K562 (cell line): ENCODE measurements at regions not wholly inside any gene's neighbourhood (a gene's known extent, or its start where the extent isn't known, plus 50 kb on each side); places are given as distances from the start of the nearest gene placed in this dataset.

Experiments
- ATAC-seq: fragments of 200-7000 bp; cut with Tn5 transposase; 3 replicates; pipeline ENCODE4 v1.9.1; 2020; ENCODE audit warnings: moderate library complexity
- BruUV-seq: library from RNA; stranded (reverse); fragments of 400-500 nt; replicated peaks from 2 replicates; lab custom pipeline; 2021; lab: Mats Ljungman, UMichigan
- CTCF ChIA-PET: fragments of 300-600 bp; formaldehyde crosslinking; extraction: SDS; loops from one replicate; lab custom pipeline; 2021; ENCODE audit warnings: low intra/inter-chr PET ratio; lab: Yijun Ruan, JAX
- POLR2A ChIA-PET: fragments of 300-600, 350-650 bp; sonication (Branson Sonifier 250); formaldehyde crosslinking; extraction: SDS; loops from one replicate; lab custom pipeline; 2021; ENCODE audit warnings: antibody characterized with exemption, inconsistent platforms; lab: Yijun Ruan, JAX
- DNase-seq, 4 experiments: peaks; one replicate each; pipeline versions ENCODE4 v3.0.0 to v3.0.0-alpha.2; 2011 to 2018; ENCODE audit warnings: low spot score in 3 of 4, mixed read lengths in 3 of 4; ENCODE audit errors: extremely low read depth in 1 of 4
- FAIRE-seq: peaks from 2 replicates; lab custom pipeline; 2011; peaks lifted over from hg19 to GRCh38; lab: Jason Lieb, UNC
- H2AFZ ChIP-seq: 2 replicates; pipeline ENCODE4 v1.6.0; 2011; ENCODE audit warnings: low read depth, low read length, control low read depth, inconsistent platforms
- H3K27ac ChIP-seq: fragments of 200-600 bp; 3 replicates; pipeline ENCODE4 v1.8.0; 2011; ENCODE audit warnings: low read depth, mild to moderate bottlenecking, control low read depth, inconsistent platforms, low read length, moderate library complexity, mixed read lengths; ENCODE audit errors: extremely low read depth
- H3K27me3 ChIP-seq, 2 experiments: fragments of 300-600 bp in 1 of 2; 2 replicates in 1 of 2; 3 replicates in 1 of 2; pipeline versions ENCODE4 v1.6.0 to v1.8.0; 2011; ENCODE audit warnings: inconsistent platforms in 2 of 2, low read length in 2 of 2, mild to moderate bottlenecking in 1 of 2, mixed read lengths in 1 of 2, moderate library complexity in 1 of 2; ENCODE audit not compliant: control insufficient read depth in 2 of 2, insufficient read depth in 2 of 2
- H3K36me3 ChIP-seq: fragments of 300-600 bp; 3 replicates; pipeline ENCODE4 v1.8.0; 2011; ENCODE audit warnings: mild to moderate bottlenecking, low read length, inconsistent platforms; ENCODE audit not compliant: control insufficient read depth, insufficient read depth
- H3K4me1 ChIP-seq, 2 experiments: fragments of 200-600 bp in 1 of 2; replicated peaks in 1 of 2; 2 replicates in 1 of 2; 3 replicates in 1 of 2; pipeline versions ENCODE4 v1.5.1 to v1.8.0; 2011; ENCODE audit warnings: inconsistent platforms in 2 of 2, low read length in 2 of 2, mild to moderate bottlenecking in 1 of 2, mixed read lengths in 1 of 2, moderate library complexity in 1 of 2; ENCODE audit not compliant: control insufficient read depth in 2 of 2, insufficient read depth in 2 of 2
- H3K4me2 ChIP-seq: 2 replicates; pipeline ENCODE4 v1.6.1; 2011; ENCODE audit warnings: low read length, control low read depth, inconsistent platforms, mixed read lengths; ENCODE audit not compliant: insufficient read depth
- H3K4me3 ChIP-seq: fragments of 200-600 bp; sonication (generic), shearing (Covaris generic); 2 replicates; pipeline ENCODE4 v1.5.1; 2016; ENCODE audit warnings: control low read depth, inconsistent platforms
- H3K79me2 ChIP-seq: fragments of 200-600 bp; 3 replicates; pipeline ENCODE4 v1.8.0; 2011; ENCODE audit warnings: low read length, inconsistent platforms; ENCODE audit not compliant: control insufficient read depth, insufficient read depth
- H3K9ac ChIP-seq, 2 experiments: 2 replicates each; pipeline versions ENCODE4 v1.6.0 to v1.6.1; 2011; ENCODE audit warnings: low read depth in 2 of 2, low read length in 2 of 2, control low read depth in 1 of 2, inconsistent platforms in 1 of 2, mild to moderate bottlenecking in 1 of 2, mixed read lengths in 1 of 2; ENCODE audit not compliant: insufficient read depth in 1 of 2
- H3K9me1 ChIP-seq: one replicate; pipeline ENCODE4 v1.6.0; 2011; ENCODE audit warnings: inconsistent platforms, mild to moderate bottlenecking, low read length, moderate library complexity; ENCODE audit not compliant: control insufficient read depth, insufficient read depth
- H3K9me3 ChIP-seq: replicated peaks from 2 replicates; pipeline ENCODE4 v1.5.1; 2011; ENCODE audit warnings: low read depth, low read length, inconsistent platforms; ENCODE audit not compliant: control insufficient read depth, insufficient read depth
- H4K20me1 ChIP-seq: replicated peaks from 2 replicates; pipeline ENCODE4 v1.6.1; 2011; ENCODE audit warnings: low read length, inconsistent platforms, mixed read lengths; ENCODE audit not compliant: control insufficient read depth, insufficient read depth
- CBX5 ChIP-seq: IDR thresholded peaks from 2 replicates; pipeline ENCODE4 v1.6.1; 2014; ENCODE audit warnings: low read depth, borderline replicate concordance
- CHD1 ChIP-seq: fragments of 200-600 bp; sonication (generic); IDR thresholded peaks from one replicate; pipeline ENCODE4 v1.6.1; 2012; ENCODE audit warnings: mild to moderate bottlenecking, moderate library complexity, low read length, inconsistent platforms
- FOXM1 ChIP-seq, 2 experiments: fragments of 450-650 bp in 1 of 2; sonication (generic) in 1 of 2; formaldehyde crosslinking in 1 of 2; IDR thresholded peaks; 2 replicates each; pipeline versions ENCODE4 v1.6.1 to v1.9.0; 2017 to 2022; ENCODE audit warnings: low read depth in 2 of 2, mild to moderate bottlenecking in 2 of 2, missing genetic modification reagents in 1 of 2, moderate library complexity in 1 of 2
- IRF2 ChIP-seq: sonication (generic); formaldehyde crosslinking; IDR thresholded peaks from 2 replicates; pipeline ENCODE4 v1.8.1; 2022; ENCODE audit warnings: mild to moderate bottlenecking, missing genetic modification reagents
- LCOR ChIP-seq: sonication (generic); formaldehyde crosslinking; IDR thresholded peaks from 2 replicates; pipeline ENCODE4 v1.8.0; 2022; ENCODE audit warnings: mild to moderate bottlenecking, missing genetic modification reagents
- PURB ChIP-seq: sonication (generic); formaldehyde crosslinking; IDR thresholded peaks from 2 replicates; pipeline ENCODE4 v1.9.0; 2021; ENCODE audit warnings: low read depth, mild to moderate bottlenecking, missing genetic modification reagents
- STAT5B ChIP-seq: fragments of 250-450 bp; sonication (Bioruptor Pico); IDR thresholded peaks from 2 replicates; pipeline ENCODE4 v1.8.0; 2021; ENCODE audit warnings: mild to moderate bottlenecking, inconsistent platforms
- THRAP3 ChIP-seq: fragments of 450-650 bp; IDR thresholded peaks from 2 replicates; pipeline ENCODE4 v1.6.1; 2016; ENCODE audit warnings: mild to moderate bottlenecking, inconsistent platforms, borderline replicate concordance
- YBX1 ChIP-seq: fragments of 450-650 bp; IDR thresholded peaks from 2 replicates; pipeline ENCODE4 v1.7.1; 2016; ENCODE audit warnings: mild to moderate bottlenecking
- ZBTB17 ChIP-seq: fragments of 450-650 bp; formaldehyde crosslinking; IDR thresholded peaks from 2 replicates; pipeline ENCODE4 v1.4.0; 2020; ENCODE audit warnings: mild to moderate bottlenecking
- ZNF140 ChIP-seq: fragments of 250-450 bp; sonication (Bioruptor Pico); IDR thresholded peaks from 2 replicates; pipeline ENCODE4 v1.8.0; 2021; ENCODE audit warnings: moderate library complexity, mild to moderate bottlenecking, inconsistent platforms
- ZNF347 ChIP-seq: fragments of 450-650 bp; formaldehyde crosslinking; IDR thresholded peaks from 2 replicates; pipeline ENCODE4 v1.4.0; 2020; ENCODE audit warnings: low read depth, mild to moderate bottlenecking, moderate library complexity
- ZNF717 ChIP-seq: fragments of 250-450 bp; sonication (Bioruptor Pico); IDR thresholded peaks from 2 replicates; pipeline ENCODE4 v1.5.0; 2021
- WGBS: fragments of 100-300 bp; shearing (Covaris generic); methylation state at CpG from one replicate; pipeline ENCODE4 v1.1.6; 2016; ENCODE audit warnings: low coverage, mixed read lengths; ENCODE audit not compliant: insufficient coverage; ENCODE audit errors: missing lambda C conversion rate; 5-methylcytosine and 5-hydroxymethylcytosine counted together
- in situ Hi-C: fragments of 300-500 bp; cut with MboI; formaldehyde crosslinking; loops from 4 replicates; pipeline ENCODE4 v1.15.0; 2018; ENCODE audit warnings: inconsistent platforms, mixed read lengths
- intact Hi-C: fragments of 100-400 bp; cut with micrococcal nuclease; formaldehyde crosslinking; loops from 2 replicates; pipeline ENCODE4 v1.14.2; 2022
- TF ChIP-seq, protein P1 (sequence below): IDR thresholded peaks from 3 replicates; pipeline ENCODE4 v1.6.1; 2011; ENCODE audit warnings: borderline replicate concordance, mild to moderate bottlenecking, moderate library complexity; ENCODE audit not compliant: insufficient read length; ENCODE audit errors: extremely low read depth

DNA sequence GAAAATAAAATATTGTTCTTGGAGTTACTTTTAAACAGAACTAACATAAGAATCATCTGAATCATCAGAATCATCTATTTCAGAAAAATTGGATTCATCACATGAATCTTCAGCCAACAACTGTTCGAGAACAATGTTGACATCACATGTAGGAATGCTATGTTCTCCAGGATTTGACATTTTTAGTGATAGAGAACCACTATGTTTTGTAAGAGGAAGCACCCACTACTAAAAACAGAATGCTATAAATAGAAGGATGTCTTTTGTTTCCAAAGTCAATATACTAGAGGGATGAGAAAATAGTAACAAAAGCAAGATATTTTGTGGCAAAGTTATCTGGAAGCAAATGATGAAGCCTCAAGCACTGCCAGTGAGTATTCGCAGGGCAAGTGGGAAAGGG is 263.4 kb upstream of the DDI1 start:
- no peak overlapping the region for H3K9ac ChIP-seq
- TF ChIP-seq PURB (CRISPR knock-in tag) (no peak), THRAP3 (no peak), CBX5 (no peak), FOXM1 (IDR thresholded peaks at IDR 0.05; ENCODE audit: low read depth) (no peak), FOXM1 (CRISPR knock-in tag; IDR thresholded peaks at IDR 0.05; ENCODE audit: low read depth) (no peak), ZNF717 (CRISPR knock-in tag) (no peak), LCOR (CRISPR knock-in tag) (no peak), ZBTB17 (CRISPR knock-in tag) (no peak)
- FAIRE-seq (no peak), DNase-seq (no peak), ATAC-seq (no peak)
- H3K9me1 ChIP-seq, result no peaks in the 10 kb centered on the region
- no peaks in the 10 kb centered on the region for H4K20me1 ChIP-seq
- H3K9me3 ChIP-seq, result 0 out of 2 replicates have a peak, but pooled peaks cover 1% of the 10 kb centered on the region
- H3K27me3 ChIP-seq, result no peaks in the 10 kb centered on the region
- no peak overlapping the region for H3K4me3 ChIP-seq
- no peak overlapping the region for H3K4me2 ChIP-seq
- intact Hi-C loops (no loop called here), in situ Hi-C loops (no loop called here)
- CTCF ChIA-PET, result no interaction called here
- POLR2A ChIA-PET, result no interaction called here
- no peaks in the 10 kb centered on the region for H3K36me3 ChIP-seq
- 0% methylated on average over 2 of the region's 2 CpGs for WGBS
- no peaks in the 10 kb centered on the region for H3K79me2 ChIP-seq
- BruUV-seq, result no TSS peak
- H2AFZ ChIP-seq, result no peak overlapping the region
- H3K4me1 ChIP-seq, result no peaks in the 10 kb centered on the region
- no peak overlapping the region for H3K27ac ChIP-seq

DNA sequence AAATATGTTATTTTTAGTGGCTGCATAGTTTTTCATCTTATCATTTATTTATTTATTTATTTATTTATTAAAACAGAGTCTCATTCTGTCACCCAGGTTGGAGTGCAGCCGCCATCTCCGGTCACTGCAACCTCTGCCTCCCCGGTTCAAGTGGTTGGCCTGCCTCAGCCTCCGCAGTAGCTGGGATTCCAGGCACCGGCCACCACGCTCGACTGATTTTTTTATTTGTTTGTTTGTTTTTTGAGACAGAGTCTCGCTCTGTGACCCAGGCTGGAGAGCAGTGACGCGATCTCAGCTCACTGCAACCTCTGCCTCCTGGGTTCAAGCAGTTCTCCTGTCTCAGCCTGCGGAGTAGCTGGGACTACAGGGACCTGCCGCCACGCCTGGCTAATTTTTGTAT is 262.9 kb upstream of the DDI1 start:
- Histone ChIP-seq H3K9ac (no peak overlapping the region), H3K4me1 (no peaks in the 10 kb centered on the region), H2AFZ (no peak overlapping the region), H3K79me2 (no peaks in the 10 kb centered on the region), H3K4me3 (no peak overlapping the region), H3K9me3 (0 out of 2 replicates have a peak, but pooled peaks cover 1% of the 10 kb centered on the region), H3K36me3 (no peaks in the 10 kb centered on the region), H3K4me2 (no peak overlapping the region), H3K27me3 (no peaks in the 10 kb centered on the region), H3K27ac (no peak overlapping the region), H3K9me1 (no peaks in the 10 kb centered on the region), H4K20me1 (no peaks in the 10 kb centered on the region)
- ChIA-PET CTCF (no interaction called here), POLR2A (no interaction called here)
- DNase-seq (no peak), FAIRE-seq (no peak), ATAC-seq (no peak)
- no TSS peak for BruUV-seq
- in situ Hi-C loops, result no loop called here
- WGBS, result 0% methylated on average over 8 of the region's 13 CpGs
- intact Hi-C loops, result no loop called here
- TF ChIP-seq, protein P1, sequence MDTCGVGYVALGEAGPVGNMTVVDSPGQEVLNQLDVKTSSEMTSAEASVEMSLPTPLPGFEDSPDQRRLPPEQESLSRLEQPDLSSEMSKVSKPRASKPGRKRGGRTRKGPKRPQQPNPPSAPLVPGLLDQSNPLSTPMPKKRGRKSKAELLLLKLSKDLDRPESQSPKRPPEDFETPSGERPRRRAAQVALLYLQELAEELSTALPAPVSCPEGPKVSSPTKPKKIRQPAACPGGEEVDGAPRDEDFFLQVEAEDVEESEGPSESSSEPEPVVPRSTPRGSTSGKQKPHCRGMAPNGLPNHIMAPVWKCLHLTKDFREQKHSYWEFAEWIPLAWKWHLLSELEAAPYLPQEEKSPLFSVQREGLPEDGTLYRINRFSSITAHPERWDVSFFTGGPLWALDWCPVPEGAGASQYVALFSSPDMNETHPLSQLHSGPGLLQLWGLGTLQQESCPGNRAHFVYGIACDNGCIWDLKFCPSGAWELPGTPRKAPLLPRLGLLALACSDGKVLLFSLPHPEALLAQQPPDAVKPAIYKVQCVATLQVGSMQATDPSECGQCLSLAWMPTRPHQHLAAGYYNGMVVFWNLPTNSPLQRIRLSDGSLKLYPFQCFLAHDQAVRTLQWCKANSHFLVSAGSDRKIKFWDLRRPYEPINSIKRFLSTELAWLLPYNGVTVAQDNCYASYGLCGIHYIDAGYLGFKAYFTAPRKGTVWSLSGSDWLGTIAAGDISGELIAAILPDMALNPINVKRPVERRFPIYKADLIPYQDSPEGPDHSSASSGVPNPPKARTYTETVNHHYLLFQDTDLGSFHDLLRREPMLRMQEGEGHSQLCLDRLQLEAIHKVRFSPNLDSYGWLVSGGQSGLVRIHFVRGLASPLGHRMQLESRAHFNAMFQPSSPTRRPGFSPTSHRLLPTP, result no peak
- no peak for TF ChIP-seq YBX1
- TF ChIP-seq CHD1, result no peak
- TF ChIP-seq ZNF140 (CRISPR knock-in tag), result no peak
- no peak for TF ChIP-seq IRF2 (CRISPR knock-in tag)
- TF ChIP-seq ZNF347 (CRISPR knock-in tag), result no peak
- TF ChIP-seq STAT5B (CRISPR knock-in tag), result no peak
